ENCODE measurements at regions not wholly inside any gene's neighbourhood (a gene's known extent, or its start where the extent isn't known, plus 50 kb on each side); places are given as distances from the start of the nearest gene placed in this dataset.

DNA sequence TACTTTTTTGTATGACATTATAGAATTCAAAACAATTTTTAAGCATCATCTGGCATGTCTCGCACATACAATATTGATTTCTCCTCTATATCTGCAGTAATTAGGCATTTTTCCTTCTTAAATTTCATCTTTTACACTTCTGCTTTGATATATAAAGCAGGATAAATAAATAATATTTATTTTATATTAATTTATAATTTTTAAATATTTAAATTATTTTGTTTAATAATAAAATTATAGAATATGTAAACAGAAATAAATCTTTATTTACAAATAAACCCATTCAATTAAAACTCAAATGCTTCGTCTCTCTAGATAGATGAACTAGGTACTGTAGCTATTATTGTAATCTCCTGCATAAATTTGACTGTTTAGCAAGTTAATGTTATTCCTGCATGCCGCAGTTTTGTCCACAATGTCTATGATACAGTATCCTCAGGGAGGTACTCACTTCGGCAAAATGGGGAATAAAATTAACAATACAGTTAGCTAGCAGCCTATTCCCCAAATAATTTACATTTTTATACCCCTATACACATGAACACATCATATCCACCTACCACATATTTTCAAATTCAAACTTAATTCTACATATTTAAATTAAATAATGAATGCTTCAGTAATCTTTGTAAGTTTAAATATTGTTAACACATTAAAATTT lies 473.6 kb upstream of the SLC10A2 start:
- peaks cover 26% of the 10 kb centered on the region for H3K9me3 Mint-ChIP-seq
- no peak for DNase-seq
- peaks cover 33% of the 10 kb centered on the region for H3K4me1 Mint-ChIP-seq
- no peak overlapping the region for H3K4me3 ChIP-seq (ENCODE audit: low read length)
- no peaks in the 10 kb centered on the region for H3K27me3 Mint-ChIP-seq (ENCODE audit: insufficient read depth)
- TF ChIP-seq CTCF (conservative IDR thresholded peaks at IDR 0.05): no peak
- H3K36me3 ChIP-seq (ENCODE audit: control insufficient read depth, insufficient read depth, low read length): no peaks in the 10 kb centered on the region
- 90 to 100% methylated on average over 2 to 4 of the region's 4 CpGs for WGBS, 2 experiments (ENCODE audit: insufficient coverage in 1 of 2, insufficient read length in 1 of 2)
- no peaks in the 10 kb centered on the region for H3K4me1 ChIP-seq (ENCODE audit: control insufficient read depth, insufficient read depth, low read length)
- peaks cover 26% of the 10 kb centered on the region for H3K9me3 ChIP-seq (ENCODE audit: control insufficient read depth, low read length)
- H3K9ac ChIP-seq (ENCODE audit: extremely low read depth, low read length, poor library complexity, severe bottlenecking): no peak overlapping the region
- no peaks in the 10 kb centered on the region for H3K27me3 ChIP-seq (ENCODE audit: control insufficient read depth, insufficient read depth, low read length, poor library complexity, severe bottlenecking)
- H3K27ac ChIP-seq (ENCODE audit: low read depth, low read length): no peak overlapping the region
- H3K4me3 Mint-ChIP-seq: no peak overlapping the region
- H3K36me3 Mint-ChIP-seq (ENCODE audit: low read depth): peaks cover 7% of the 10 kb centered on the region
- H3K27ac Mint-ChIP-seq: no peak overlapping the region

DNA sequence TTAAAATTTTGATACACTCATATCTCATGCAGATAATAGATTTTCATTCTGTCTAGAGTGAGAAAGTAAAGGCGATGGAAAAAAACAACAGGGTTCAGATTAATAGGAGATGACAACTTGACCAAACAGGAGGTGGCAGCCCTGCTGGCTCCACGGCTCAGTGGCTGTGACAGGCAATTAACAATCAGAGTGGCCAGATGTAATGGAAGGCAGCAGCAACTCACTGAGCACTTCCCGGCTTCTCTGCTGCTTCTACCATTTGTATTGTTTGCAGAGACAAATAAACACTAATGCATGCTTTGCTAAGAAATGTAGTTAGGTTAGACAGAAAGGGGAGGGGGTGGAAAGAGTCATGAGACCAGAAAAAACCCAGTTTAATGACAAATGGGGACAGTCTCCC lies 473.0 kb upstream of the SLC10A2 start:
- H3K4me3 Mint-ChIP-seq: no peak overlapping the region
- H3K27ac Mint-ChIP-seq: peak overlapping the region; percentile 64
- Histone ChIP-seq H3K4me3 (ENCODE audit: low read length) (no peak overlapping the region), H3K36me3 (ENCODE audit: control insufficient read depth, insufficient read depth, low read length) (no peaks in the 10 kb centered on the region), H3K9ac (ENCODE audit: extremely low read depth, low read length, poor library complexity, severe bottlenecking) (no peak overlapping the region), H3K4me1 (ENCODE audit: control insufficient read depth, insufficient read depth, low read length) (no peaks in the 10 kb centered on the region), H3K9me3 (ENCODE audit: control insufficient read depth, low read length) (peaks cover 20% of the 10 kb centered on the region), H3K27ac (ENCODE audit: low read depth, low read length) (no peak overlapping the region), H3K27me3 (ENCODE audit: control insufficient read depth, insufficient read depth, low read length, poor library complexity, severe bottlenecking) (no peaks in the 10 kb centered on the region)
- peaks cover 5% of the 10 kb centered on the region for H3K36me3 Mint-ChIP-seq (ENCODE audit: low read depth)
- peak; percentile 81 for DNase-seq
- TF ChIP-seq CTCF (conservative IDR thresholded peaks at IDR 0.05): peak; percentile 40
- 10 to 43% methylated on average over 2 to 3 of the region's 3 CpGs for WGBS, 2 experiments (ENCODE audit: insufficient coverage in 1 of 2, insufficient read length in 1 of 2)
- H3K4me1 Mint-ChIP-seq: peaks cover 33% of the 10 kb centered on the region
- H3K9me3 Mint-ChIP-seq: peaks cover 20% of the 10 kb centered on the region
- H3K27me3 Mint-ChIP-seq (ENCODE audit: insufficient read depth): no peaks in the 10 kb centered on the region

DNA sequence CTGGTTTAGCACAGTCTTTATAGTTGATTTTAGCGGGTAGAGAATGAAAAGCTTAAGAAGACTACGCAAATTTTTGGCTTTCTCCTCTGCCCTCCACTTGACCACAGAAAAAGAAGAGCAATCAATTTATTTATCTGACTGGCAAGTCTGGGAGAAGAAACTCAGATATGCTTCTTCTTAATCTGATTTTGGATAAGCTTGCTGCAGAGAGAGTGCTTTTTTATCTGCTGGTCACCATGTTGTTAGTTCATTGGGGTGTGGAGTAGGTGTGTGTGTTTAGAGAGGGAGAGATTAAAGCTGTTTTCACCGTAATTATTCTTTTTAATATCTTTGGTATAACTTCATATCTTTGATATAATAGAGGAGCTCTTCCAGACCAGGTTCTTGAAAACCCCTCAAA lies 471.4 kb upstream of the SLC10A2 start:
- 83 to 94% methylated on average over 1 to 2 of the region's 3 CpGs for WGBS, 2 experiments (ENCODE audit: insufficient coverage in 1 of 2, insufficient read length in 1 of 2)
- Mint-ChIP-seq H3K4me1 (peaks cover 33% of the 10 kb centered on the region), H3K27ac (no peak overlapping the region), H3K9me3 (peaks cover 6% of the 10 kb centered on the region), H3K4me3 (no peak overlapping the region), H3K36me3 (ENCODE audit: low read depth) (no peaks in the 10 kb centered on the region), H3K27me3 (ENCODE audit: insufficient read depth) (no peaks in the 10 kb centered on the region)
- no peak for DNase-seq
- Histone ChIP-seq H3K27me3 (ENCODE audit: control insufficient read depth, insufficient read depth, low read length, poor library complexity, severe bottlenecking) (no peaks in the 10 kb centered on the region), H3K9ac (ENCODE audit: extremely low read depth, low read length, poor library complexity, severe bottlenecking) (no peak overlapping the region), H3K27ac (ENCODE audit: low read depth, low read length) (no peak overlapping the region), H3K36me3 (ENCODE audit: control insufficient read depth, insufficient read depth, low read length) (no peaks in the 10 kb centered on the region), H3K4me1 (ENCODE audit: control insufficient read depth, insufficient read depth, low read length) (no peaks in the 10 kb centered on the region), H3K9me3 (ENCODE audit: control insufficient read depth, low read length) (peaks cover 6% of the 10 kb centered on the region), H3K4me3 (ENCODE audit: low read length) (no peak overlapping the region)
- TF ChIP-seq CTCF (conservative IDR thresholded peaks at IDR 0.05): no peak

Data from endodermal cell (in vitro differentiated cells).